Loucy (cell line): ENCODE measurements at regions not wholly inside any gene's neighbourhood (a gene's known extent, or its start where the extent isn't known, plus 50 kb on each side); places are given as distances from the start of the nearest gene placed in this dataset.

ENCODE experiments used
- H2AFZ ChIP-seq: fragments of 200-600 bp; sonication (generic); 2 replicates; pipeline ENCODE4 v1.6.0; 2016; ENCODE audit warnings: antibody characterized with exemption, mild to moderate bottlenecking, low read length, moderate library complexity
- H3F3A ChIP-seq: fragments of 200-600 bp; 2 replicates; pipeline ENCODE4 v1.6.0; 2016; ENCODE audit warnings: antibody characterized with exemption, low read depth, mild to moderate bottlenecking
- H3K27me3 ChIP-seq: fragments of 200-600 bp; sonication (generic); 2 replicates; pipeline ENCODE4 v1.6.1; 2014; ENCODE audit warnings: low read length, mild to moderate bottlenecking; ENCODE audit not compliant: insufficient read depth, poor library complexity, severe bottlenecking
- H3K36me3 ChIP-seq: fragments of 200-600 bp; sonication (generic); 2 replicates; pipeline ENCODE4 v1.6.1; 2016; ENCODE audit warnings: low read length; ENCODE audit not compliant: insufficient read depth
- H3K4me1 ChIP-seq: fragments of 200-600 bp; sonication (generic); 2 replicates; pipeline ENCODE4 v1.5.1; 2014; ENCODE audit warnings: low read length, mild to moderate bottlenecking; ENCODE audit not compliant: insufficient read depth, poor library complexity, severe bottlenecking
- H3K4me2 ChIP-seq: fragments of 200-600 bp; sonication (generic); 2 replicates; pipeline ENCODE4 v1.6.0; 2014; ENCODE audit warnings: antibody characterized with exemption, low read length, low read depth, mild to moderate bottlenecking; ENCODE audit not compliant: poor library complexity, severe bottlenecking
- H3K4me3 ChIP-seq: fragments of 200-600 bp; sonication (generic); 2 replicates; pipeline ENCODE4 v1.5.1; 2014; ENCODE audit warnings: low read length, mild to moderate bottlenecking, mixed read lengths; ENCODE audit not compliant: poor library complexity, severe bottlenecking
- H3K79me2 ChIP-seq: fragments of 200-600 bp; sonication (generic); 2 replicates; pipeline ENCODE4 v1.6.1; 2014; ENCODE audit warnings: low read length; ENCODE audit not compliant: insufficient read depth
- H3K9ac ChIP-seq: fragments of 200-600 bp; sonication (generic); 2 replicates; pipeline ENCODE4 v1.6.0; 2014; ENCODE audit warnings: mild to moderate bottlenecking, low read depth, low read length, moderate library complexity; ENCODE audit not compliant: poor library complexity, severe bottlenecking
- H3K9me2 ChIP-seq: fragments of 200-600 bp; sonication (generic); replicated peaks from 2 replicates; pipeline ENCODE4 v1.6.1; 2016; ENCODE audit warnings: low read depth, low read length, mixed read lengths
- H3K9me3 ChIP-seq: fragments of 200-600 bp; sonication (generic); 2 replicates; pipeline ENCODE4 v1.6.1; 2014; ENCODE audit warnings: mild to moderate bottlenecking, antibody characterized with exemption, low read length, low read depth; ENCODE audit not compliant: insufficient read depth
- H4K20me1 ChIP-seq: fragments of 200-600 bp; sonication (generic); 2 replicates; pipeline ENCODE4 v1.6.0; 2014; ENCODE audit warnings: antibody characterized with exemption, low read length, mild to moderate bottlenecking; ENCODE audit not compliant: insufficient read depth, poor library complexity, severe bottlenecking
- CTCF ChIP-seq: fragments of 200-600 bp; sonication (generic); conservative IDR thresholded peaks from 2 replicates; pipeline ENCODE4 v1.5.1; 2014; ENCODE audit warnings: mild to moderate bottlenecking, antibody characterized with exemption, low read length
- EZH2phosphoT487 ChIP-seq: fragments of 200-600 bp; IDR thresholded peaks from 2 replicates; pipeline ENCODE4 v1.6.1; 2018; ENCODE audit warnings: antibody characterized with exemption, mild to moderate bottlenecking, moderate library complexity, borderline replicate concordance

GRCh38 chr1:34538481-34538880, 216.4 kb upstream of the GJB5 start:
- no peak overlapping the region for H3K9ac ChIP-seq
- H3K27me3 ChIP-seq = no peaks in the 10 kb centered on the region
- no peaks in the 10 kb centered on the region for H4K20me1 ChIP-seq
- H3K4me2 ChIP-seq = no peak overlapping the region
- H3K9me2 ChIP-seq = 0 out of 2 replicates have a peak, but pooled peaks cover 5% of the 10 kb centered on the region
- H2AFZ ChIP-seq = no peak overlapping the region
- TF ChIP-seq CTCF (no peak), EZH2phosphoT487 (no peak)
- H3K4me1 ChIP-seq = no peaks in the 10 kb centered on the region
- no peaks in the 10 kb centered on the region for H3K36me3 ChIP-seq
- no peak overlapping the region for H3K4me3 ChIP-seq
- no peaks in the 10 kb centered on the region for H3K79me2 ChIP-seq
- H3K9me3 ChIP-seq = no peaks in the 10 kb centered on the region
- H3F3A ChIP-seq = no peaks in the 10 kb centered on the region

- Histone ChIP-seq H3K79me2 (no peaks in the 10 kb centered on the region), H2AFZ (no peak overlapping the region), H3K9me2 (0 out of 2 replicates have a peak, but pooled peaks cover 5% of the 10 kb centered on the region), H3K4me2 (no peak overlapping the region), H3K4me1 (no peaks in the 10 kb centered on the region), H3K4me3 (no peak overlapping the region), H4K20me1 (no peaks in the 10 kb centered on the region), H3K27me3 (no peaks in the 10 kb centered on the region), H3F3A (no peaks in the 10 kb centered on the region), H3K9me3 (no peaks in the 10 kb centered on the region), H3K36me3 (no peaks in the 10 kb centered on the region), H3K9ac (no peak overlapping the region)
- TF ChIP-seq EZH2phosphoT487 (no peak), CTCF (peak; percentile 46)
Measured at GRCh38 chr1:34547046-34547674, 207.7 kb upstream of the GJB5 start.

GRCh38 chr1:34549199-34549598, 205.6 kb upstream of the GJB5 start:
- TF ChIP-seq EZH2phosphoT487 (no peak), CTCF (peak; percentile 27)
- no peak overlapping the region for H2AFZ ChIP-seq

More at GRCh38 chr1:34549199-34549598, 205.6 kb upstream of the GJB5 start:
- no peak overlapping the region for H3K9ac ChIP-seq
- no peaks in the 10 kb centered on the region for H3K9me2 ChIP-seq
- H3F3A ChIP-seq = no peaks in the 10 kb centered on the region
- no peaks in the 10 kb centered on the region for H3K9me3 ChIP-seq
- H3K79me2 ChIP-seq = no peaks in the 10 kb centered on the region
- H3K36me3 ChIP-seq = no peaks in the 10 kb centered on the region
- no peak overlapping the region for H3K4me3 ChIP-seq
- no peaks in the 10 kb centered on the region for H4K20me1 ChIP-seq
- H3K4me1 ChIP-seq = no peaks in the 10 kb centered on the region
- no peaks in the 10 kb centered on the region for H3K27me3 ChIP-seq
- H3K4me2 ChIP-seq = no peak overlapping the region
